ENCODE measurements at regions not wholly inside any gene's neighbourhood (a gene's known extent, or its start where the extent isn't known, plus 50 kb on each side); places are given as distances from the start of the nearest gene placed in this dataset.

GRCh38 chr1:8090241-8090702, 64.2 kb upstream of the ERRFI1 start:
- no peak overlapping the region for H3K4me2 ChIP-seq (ENCODE audit: low read depth, low read length, poor library complexity, severe bottlenecking)
- no peaks in the 10 kb centered on the region for H4K20me1 ChIP-seq (ENCODE audit: insufficient read depth, low read length, poor library complexity, severe bottlenecking)
- H3K4me1 ChIP-seq (ENCODE audit: insufficient read depth, low read length, poor library complexity, severe bottlenecking): no peaks in the 10 kb centered on the region
- no peak overlapping the region for H2AFZ ChIP-seq (ENCODE audit: low read length)
- TF ChIP-seq, protein P1, sequence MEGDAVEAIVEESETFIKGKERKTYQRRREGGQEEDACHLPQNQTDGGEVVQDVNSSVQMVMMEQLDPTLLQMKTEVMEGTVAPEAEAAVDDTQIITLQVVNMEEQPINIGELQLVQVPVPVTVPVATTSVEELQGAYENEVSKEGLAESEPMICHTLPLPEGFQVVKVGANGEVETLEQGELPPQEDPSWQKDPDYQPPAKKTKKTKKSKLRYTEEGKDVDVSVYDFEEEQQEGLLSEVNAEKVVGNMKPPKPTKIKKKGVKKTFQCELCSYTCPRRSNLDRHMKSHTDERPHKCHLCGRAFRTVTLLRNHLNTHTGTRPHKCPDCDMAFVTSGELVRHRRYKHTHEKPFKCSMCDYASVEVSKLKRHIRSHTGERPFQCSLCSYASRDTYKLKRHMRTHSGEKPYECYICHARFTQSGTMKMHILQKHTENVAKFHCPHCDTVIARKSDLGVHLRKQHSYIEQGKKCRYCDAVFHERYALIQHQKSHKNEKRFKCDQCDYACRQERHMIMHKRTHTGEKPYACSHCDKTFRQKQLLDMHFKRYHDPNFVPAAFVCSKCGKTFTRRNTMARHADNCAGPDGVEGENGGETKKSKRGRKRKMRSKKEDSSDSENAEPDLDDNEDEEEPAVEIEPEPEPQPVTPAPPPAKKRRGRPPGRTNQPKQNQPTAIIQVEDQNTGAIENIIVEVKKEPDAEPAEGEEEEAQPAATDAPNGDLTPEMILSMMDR (conservative IDR thresholded peaks at IDR 0.05; ENCODE audit: low read length): no peak
- TF ChIP-seq EZH2phosphoT487 (IDR thresholded peaks at IDR 0.05; ENCODE audit: borderline replicate concordance): no peak
- H3K9me2 ChIP-seq (replicated peaks; ENCODE audit: low read depth, low read length): no peaks in the 10 kb centered on the region
- no peaks in the 10 kb centered on the region for H3K9me3 ChIP-seq (ENCODE audit: insufficient read depth, low read depth, low read length)
- H3K27me3 ChIP-seq (ENCODE audit: insufficient read depth, low read length, poor library complexity, severe bottlenecking): no peaks in the 10 kb centered on the region
- no peaks in the 10 kb centered on the region for H3K79me2 ChIP-seq (ENCODE audit: insufficient read depth, low read length)
- no peak overlapping the region for H3K4me3 ChIP-seq (ENCODE audit: low read length, poor library complexity, severe bottlenecking)
- no peaks in the 10 kb centered on the region for H3K36me3 ChIP-seq (ENCODE audit: insufficient read depth, low read length)
- no peaks in the 10 kb centered on the region for H3F3A ChIP-seq (ENCODE audit: low read depth)
- no peak overlapping the region for H3K9ac ChIP-seq (ENCODE audit: low read depth, low read length, poor library complexity, severe bottlenecking)

- no peak overlapping the region for H3K4me3 ChIP-seq (ENCODE audit: low read length, poor library complexity, severe bottlenecking)
- no peak overlapping the region for H3K9ac ChIP-seq (ENCODE audit: low read depth, low read length, poor library complexity, severe bottlenecking)
- H3K9me3 ChIP-seq (ENCODE audit: insufficient read depth, low read depth, low read length): no peaks in the 10 kb centered on the region
- no peaks in the 10 kb centered on the region for H3F3A ChIP-seq (ENCODE audit: low read depth)
- no peaks in the 10 kb centered on the region for H3K79me2 ChIP-seq (ENCODE audit: insufficient read depth, low read length)
- H3K4me1 ChIP-seq (ENCODE audit: insufficient read depth, low read length, poor library complexity, severe bottlenecking): no peaks in the 10 kb centered on the region
- no peak overlapping the region for H2AFZ ChIP-seq (ENCODE audit: low read length)
- no peak for TF ChIP-seq EZH2phosphoT487 (IDR thresholded peaks at IDR 0.05; ENCODE audit: borderline replicate concordance)
- TF ChIP-seq, protein P1 (conservative IDR thresholded peaks at IDR 0.05; ENCODE audit: low read length): no peak
- H3K36me3 ChIP-seq (ENCODE audit: insufficient read depth, low read length): no peaks in the 10 kb centered on the region
- H4K20me1 ChIP-seq (ENCODE audit: insufficient read depth, low read length, poor library complexity, severe bottlenecking): no peaks in the 10 kb centered on the region
- no peak overlapping the region for H3K4me2 ChIP-seq (ENCODE audit: low read depth, low read length, poor library complexity, severe bottlenecking)
- H3K27me3 ChIP-seq (ENCODE audit: insufficient read depth, low read length, poor library complexity, severe bottlenecking): no peaks in the 10 kb centered on the region
- H3K9me2 ChIP-seq (replicated peaks; ENCODE audit: low read depth, low read length): no peaks in the 10 kb centered on the region
Measured at GRCh38 chr1:8089535-8090228, 63.6 kb upstream of the ERRFI1 start.

DNA sequence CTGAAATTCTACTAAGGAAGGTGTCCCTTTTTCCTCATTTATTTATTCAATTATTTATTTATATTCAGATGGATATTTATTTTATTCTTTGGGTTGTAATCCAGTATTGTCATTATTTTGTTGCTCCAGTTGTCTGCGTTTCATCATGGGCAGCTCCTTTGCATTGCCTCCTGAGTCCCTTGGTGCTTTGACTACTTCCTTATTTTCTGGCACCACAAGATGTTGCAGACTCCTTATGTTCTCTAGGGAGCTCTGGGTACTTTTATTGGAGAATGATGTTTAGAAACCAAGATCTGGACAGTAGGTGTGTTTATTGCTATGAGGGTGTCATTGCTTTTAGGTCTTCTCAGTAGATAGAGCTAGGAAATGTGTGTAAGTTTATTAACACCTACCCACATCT, 59.9 kb upstream of the ERRFI1 start:
- Histone ChIP-seq H3K79me2 (ENCODE audit: insufficient read depth, low read length) (no peaks in the 10 kb centered on the region), H3K4me2 (ENCODE audit: low read depth, low read length, poor library complexity, severe bottlenecking) (no peak overlapping the region), H3K4me1 (ENCODE audit: insufficient read depth, low read length, poor library complexity, severe bottlenecking) (no peaks in the 10 kb centered on the region), H3K4me3 (ENCODE audit: low read length, poor library complexity, severe bottlenecking) (no peak overlapping the region), H3K9ac (ENCODE audit: low read depth, low read length, poor library complexity, severe bottlenecking) (no peak overlapping the region), H3K9me3 (ENCODE audit: insufficient read depth, low read depth, low read length) (no peaks in the 10 kb centered on the region), H3K27me3 (ENCODE audit: insufficient read depth, low read length, poor library complexity, severe bottlenecking) (no peaks in the 10 kb centered on the region), H2AFZ (ENCODE audit: low read length) (no peak overlapping the region), H3K36me3 (ENCODE audit: insufficient read depth, low read length) (no peaks in the 10 kb centered on the region), H4K20me1 (ENCODE audit: insufficient read depth, low read length, poor library complexity, severe bottlenecking) (no peaks in the 10 kb centered on the region), H3F3A (ENCODE audit: low read depth) (no peaks in the 10 kb centered on the region), H3K9me2 (replicated peaks; ENCODE audit: low read depth, low read length) (no peaks in the 10 kb centered on the region)
- TF ChIP-seq, protein P1 (conservative IDR thresholded peaks at IDR 0.05; ENCODE audit: low read length): no peak
- no peak for TF ChIP-seq EZH2phosphoT487 (IDR thresholded peaks at IDR 0.05; ENCODE audit: borderline replicate concordance)

Data from Loucy (cell line).